Trophoblast cell (in vitro differentiated cells and primary cell): ENCODE measurements at regions not wholly inside any gene's neighbourhood (a gene's known extent, or its start where the extent isn't known, plus 50 kb on each side); places are given as distances from the start of the nearest gene placed in this dataset.
A peak's percentile ranks its signal among the peaks of the same experiment; 100 is the strongest.

ENCODE experiments used
- DNase-seq, 2 donors: peaks; one replicate each; pipeline ENCODE4 v3.0.0-alpha.2; 2016
- H2AFZ ChIP-seq: 2 replicates; pipeline ENCODE4 v1.6.1; 2013; ENCODE audit warnings: low read length, moderate library complexity, mild to moderate bottlenecking; ENCODE audit not compliant: insufficient read depth, poor library complexity
- H2AK5ac ChIP-seq: 2 replicates; pipeline ENCODE4 v1.6.1; 2013; ENCODE audit warnings: mild to moderate bottlenecking, low read length
- H2BK120ac ChIP-seq: 2 replicates; pipeline ENCODE4 v1.6.1; 2013; ENCODE audit warnings: low read length, mild to moderate bottlenecking, moderate library complexity; ENCODE audit not compliant: insufficient read depth, poor library complexity
- H2BK12ac ChIP-seq: 2 replicates; pipeline ENCODE4 v1.6.1; 2013; ENCODE audit warnings: mild to moderate bottlenecking, low read length, moderate library complexity
- H2BK5ac ChIP-seq: 2 replicates; pipeline ENCODE4 v1.6.1; 2013; ENCODE audit warnings: low read length, low read depth, moderate library complexity, mild to moderate bottlenecking; ENCODE audit not compliant: poor library complexity
- H3K14ac ChIP-seq: 2 replicates; pipeline ENCODE4 v1.6.1; 2013; ENCODE audit warnings: mild to moderate bottlenecking, low read length
- H3K18ac ChIP-seq: 2 replicates; pipeline ENCODE4 v1.6.1; 2013; ENCODE audit warnings: mild to moderate bottlenecking, low read length
- H3K23ac ChIP-seq: 2 replicates; pipeline ENCODE4 v1.6.1; 2013; ENCODE audit warnings: low read length
- H3K27ac ChIP-seq: 2 replicates; pipeline ENCODE4 v1.5.1; 2013; ENCODE audit warnings: low read depth, mild to moderate bottlenecking, inconsistent platforms, low read length, moderate library complexity
- H3K27me3 ChIP-seq: 2 replicates; pipeline ENCODE4 v1.6.1; 2013; ENCODE audit warnings: inconsistent platforms, mild to moderate bottlenecking, low read length, moderate library complexity; ENCODE audit not compliant: insufficient read depth
- H3K36me3 ChIP-seq, 2 experiments: 1 replicate in 1 of 2; 2 replicates in 1 of 2; pipeline ENCODE4 v1.6.1; 2013; ENCODE audit warnings: low read length in 2 of 2, mild to moderate bottlenecking in 2 of 2, moderate library complexity in 1 of 2; ENCODE audit not compliant: insufficient read depth in 2 of 2, control insufficient read depth in 1 of 2
- H3K4ac ChIP-seq: 2 replicates; pipeline ENCODE4 v1.6.1; 2013; ENCODE audit warnings: low read depth, mild to moderate bottlenecking, low read length, moderate library complexity
- H3K4me1 ChIP-seq, 2 experiments: 1 replicate in 1 of 2; 2 replicates in 1 of 2; pipeline ENCODE4 v1.6.1; 2013; ENCODE audit warnings: low read length in 2 of 2, mild to moderate bottlenecking in 2 of 2, moderate library complexity in 1 of 2; ENCODE audit not compliant: insufficient read depth in 2 of 2, control insufficient read depth in 1 of 2
- H3K4me2 ChIP-seq: 2 replicates; pipeline ENCODE4 v1.6.1; 2013; ENCODE audit warnings: inconsistent platforms, mild to moderate bottlenecking, low read length, moderate library complexity
- H3K4me3 ChIP-seq: 2 replicates; pipeline ENCODE4 v1.5.1; 2013; ENCODE audit warnings: mild to moderate bottlenecking, low read depth, low read length, inconsistent platforms
- H3K79me1 ChIP-seq: one replicate; pipeline ENCODE4 v1.6.1; 2013; ENCODE audit warnings: low read length
- H3K79me2 ChIP-seq: 2 replicates; pipeline ENCODE4 v1.6.1; 2013; ENCODE audit warnings: low read length, mild to moderate bottlenecking; ENCODE audit not compliant: control insufficient read depth, insufficient read depth, poor library complexity
- H3K9ac ChIP-seq: 2 replicates; pipeline ENCODE4 v1.6.1; 2013; ENCODE audit warnings: mild to moderate bottlenecking, low read length
- H3K9me3 ChIP-seq: 2 replicates; pipeline ENCODE4 v1.6.1; 2013; ENCODE audit warnings: low read depth, mild to moderate bottlenecking, control low read depth, inconsistent platforms, low read length; ENCODE audit not compliant: insufficient read depth
- H4K12ac ChIP-seq: 2 replicates; pipeline ENCODE4 v1.6.1; 2013; ENCODE audit warnings: low read depth, mild to moderate bottlenecking, low read length, moderate library complexity
- H4K8ac ChIP-seq: 2 replicates; pipeline ENCODE4 v1.6.1; 2013; ENCODE audit warnings: low read depth, mild to moderate bottlenecking, low read length, moderate library complexity
- H4K91ac ChIP-seq: one replicate; pipeline ENCODE4 v1.6.1; 2013; ENCODE audit warnings: low read depth, mild to moderate bottlenecking, low read length, moderate library complexity
- WGBS: extraction: QIAGEN DNeasy Blood & Tissue Kit; methylation state at CpG from one replicate; pipeline ENCODE4 v1.1.7; 2013; ENCODE audit warnings: missing lambda C conversion rate; ENCODE audit not compliant: insufficient read length, insufficient coverage; ENCODE audit errors: extremely low coverage; 5-methylcytosine and 5-hydroxymethylcytosine counted together

DNA sequence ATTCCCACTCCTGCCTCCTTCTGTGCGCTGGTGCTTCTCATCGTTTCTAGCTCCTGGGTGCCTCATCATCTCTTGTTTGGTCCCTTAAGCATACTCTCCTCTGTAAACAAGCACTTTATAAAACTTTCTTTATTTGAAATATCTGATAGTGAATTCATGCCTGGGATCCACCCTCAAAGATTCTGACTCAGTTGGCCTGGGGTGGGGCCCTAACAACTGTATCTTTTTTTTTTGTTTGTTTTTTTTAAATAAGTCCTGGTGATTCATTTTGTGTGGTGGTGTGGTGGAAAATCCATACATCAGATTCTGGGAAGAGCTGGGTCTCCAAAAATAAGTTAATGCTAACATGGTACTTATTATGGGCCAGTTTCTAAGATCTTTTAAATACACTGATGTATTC, 678.3 kb downstream of the TOX3 start:
- H2AFZ ChIP-seq = no peak overlapping the region
- no CpG with 5 or more reads among the region's 2 CpGs for WGBS
- H2AK5ac ChIP-seq = no peak overlapping the region

DNA sequence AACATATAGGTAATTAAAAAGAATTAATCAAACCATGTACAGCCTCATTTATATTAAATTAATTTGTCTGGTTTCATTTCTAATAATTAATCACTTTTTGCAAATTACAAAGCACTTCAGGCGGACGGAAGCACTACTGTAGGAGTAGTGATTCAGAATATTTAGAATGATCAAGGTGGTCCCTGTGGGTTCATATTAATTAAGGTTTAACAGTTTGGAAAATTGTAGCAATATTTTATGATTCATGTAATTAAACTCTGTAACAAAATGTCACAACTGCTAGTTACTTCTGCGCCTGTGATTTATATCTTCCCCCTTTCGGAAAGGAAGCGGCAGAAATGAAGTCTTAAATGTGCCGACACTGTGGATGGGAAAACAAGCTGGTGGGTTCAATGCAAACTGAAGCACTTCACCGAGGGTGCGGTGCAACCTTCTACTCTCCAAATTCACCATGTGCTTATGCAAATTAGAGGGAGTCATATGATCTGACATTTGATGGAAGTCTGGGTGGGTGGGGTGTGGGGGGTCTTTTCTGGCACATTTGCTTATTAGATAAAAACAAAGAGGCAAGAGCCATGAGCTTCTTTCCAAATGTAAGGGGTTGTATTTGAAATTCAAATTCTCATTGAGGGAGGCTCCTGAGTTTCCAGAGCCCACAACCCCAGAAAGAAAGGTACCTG, 679.4 kb downstream of the TOX3 start:
- H4K91ac ChIP-seq = no peak overlapping the region

More for the DNA sequence above, 678.3 kb downstream of the TOX3 start:
- Histone ChIP-seq H3K36me3 (no peaks in the 10 kb centered on the region), H3K4ac (no peak overlapping the region), H3K18ac (no peak overlapping the region), H3K9ac (no peak overlapping the region), H3K14ac (no peak overlapping the region), H3K27me3 (no peaks in the 10 kb centered on the region), H3K9me3 (no peaks in the 10 kb centered on the region), H4K8ac (no peak overlapping the region), H2BK12ac (no peak overlapping the region), H2BK120ac (no peak overlapping the region), H3K27ac (no peak overlapping the region), H3K4me3 (no peak overlapping the region), H2BK5ac (no peak overlapping the region), H3K79me1 (no peaks in the 10 kb centered on the region), H4K91ac (no peak overlapping the region), H3K4me2 (no peak overlapping the region), H3K79me2 (no peaks in the 10 kb centered on the region), H3K4me1 (no peaks in the 10 kb centered on the region), H4K12ac (no peak overlapping the region), H3K23ac (peak overlapping the region; percentile 33)
- no peak for DNase-seq

DNA sequence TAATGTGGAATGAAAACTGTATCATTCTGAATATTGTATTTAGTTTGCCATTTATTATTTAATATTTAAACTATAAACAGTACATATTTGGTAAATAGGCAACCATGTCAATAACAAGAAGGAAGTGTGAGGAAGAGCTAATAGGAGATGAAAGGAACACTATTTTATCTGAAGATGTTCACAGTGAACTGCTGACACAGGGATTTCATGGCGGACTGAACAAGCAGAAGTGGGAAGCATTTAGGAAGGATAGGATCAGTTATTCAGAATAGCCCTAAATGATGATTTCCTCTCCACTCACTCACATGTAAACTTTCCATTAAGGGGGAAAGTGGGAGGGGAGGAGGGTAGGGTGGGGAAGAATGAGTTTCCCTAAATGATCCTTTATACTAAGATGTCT, 682.4 kb downstream of the TOX3 start:
- H3K36me3 ChIP-seq = no peaks in the 10 kb centered on the region
- H3K27ac ChIP-seq = no peak overlapping the region
- WGBS = no CpG with 5 or more reads among the region's 1 CpG
- H3K14ac ChIP-seq = no peak overlapping the region
- no peaks in the 10 kb centered on the region for H3K79me2 ChIP-seq
- H3K4me2 ChIP-seq = no peak overlapping the region
- no peaks in the 10 kb centered on the region for H3K27me3 ChIP-seq
- no peak for DNase-seq
- no peak overlapping the region for H3K4ac ChIP-seq
- H2BK12ac ChIP-seq = no peak overlapping the region
- no peak overlapping the region for H4K8ac ChIP-seq
- H4K91ac ChIP-seq = no peak overlapping the region
- H2BK5ac ChIP-seq = no peak overlapping the region
- H2AK5ac ChIP-seq = no peak overlapping the region
- no peaks in the 10 kb centered on the region for H3K9me3 ChIP-seq
- H3K23ac ChIP-seq = no peak overlapping the region
- H2BK120ac ChIP-seq = no peak overlapping the region
- no peak overlapping the region for H3K18ac ChIP-seq
- H2AFZ ChIP-seq = no peak overlapping the region
- no peak overlapping the region for H3K4me3 ChIP-seq
- H3K79me1 ChIP-seq = no peaks in the 10 kb centered on the region
- no peaks in the 10 kb centered on the region for H3K4me1 ChIP-seq
- no peak overlapping the region for H3K9ac ChIP-seq
- no peak overlapping the region for H4K12ac ChIP-seq

More for the DNA sequence above, 679.4 kb downstream of the TOX3 start:
- Histone ChIP-seq H3K14ac (no peak overlapping the region), H4K8ac (no peak overlapping the region), H3K27ac (no peak overlapping the region), H2BK12ac (no peak overlapping the region), H3K36me3 (no peaks in the 10 kb centered on the region), H3K9ac (no peak overlapping the region), H2BK5ac (no peak overlapping the region), H3K4ac (no peak overlapping the region), H2AFZ (no peak overlapping the region), H3K23ac (no peak overlapping the region), H2BK120ac (no peak overlapping the region), H3K18ac (no peak overlapping the region), H3K79me1 (no peaks in the 10 kb centered on the region), H3K9me3 (no peaks in the 10 kb centered on the region), H2AK5ac (no peak overlapping the region), H3K4me3 (no peak overlapping the region), H3K27me3 (no peaks in the 10 kb centered on the region), H4K12ac (no peak overlapping the region), H3K4me2 (no peak overlapping the region), H3K4me1 (no peaks in the 10 kb centered on the region), H3K79me2 (no peaks in the 10 kb centered on the region)
- WGBS = no CpG with 5 or more reads among the region's 8 CpGs
- DNase-seq = no peak

DNA sequence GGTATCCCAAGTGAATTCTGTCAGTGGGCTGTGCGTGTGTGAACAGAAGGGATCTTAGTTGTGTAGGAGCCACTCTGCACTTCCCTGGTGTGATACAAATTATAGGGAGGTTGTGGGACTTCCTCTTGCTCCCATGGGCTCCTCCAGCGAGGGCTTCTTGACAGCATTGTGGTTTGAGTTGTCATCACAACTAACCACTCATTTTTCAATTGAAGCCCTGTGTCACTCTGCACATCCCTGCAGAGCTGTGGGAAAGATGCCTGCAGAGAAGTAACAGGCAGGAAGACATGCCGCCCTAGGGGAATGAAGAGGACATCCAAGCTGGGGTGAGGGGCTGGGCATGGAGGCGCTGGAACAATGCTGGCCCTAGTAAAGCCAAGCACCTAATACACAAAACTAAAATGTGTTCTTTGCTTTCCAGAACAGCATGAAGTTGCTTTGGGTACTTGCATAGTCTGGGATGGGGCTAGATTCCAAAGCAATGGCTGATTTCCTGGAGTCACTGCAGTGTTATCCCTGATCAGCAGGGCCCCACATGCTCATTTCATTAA, 692.5 kb downstream of the TOX3 start:
- H3K27ac ChIP-seq = no peak overlapping the region
- H3K18ac ChIP-seq = no peak overlapping the region
- no peak overlapping the region for H3K4me2 ChIP-seq
- H3K9ac ChIP-seq = no peak overlapping the region
- no peak overlapping the region for H2AK5ac ChIP-seq
- no peak overlapping the region for H4K91ac ChIP-seq
- H3K4me1 ChIP-seq = no peaks in the 10 kb centered on the region
- H4K12ac ChIP-seq = no peak overlapping the region
- no peak overlapping the region for H2BK120ac ChIP-seq
- H3K27me3 ChIP-seq = no peaks in the 10 kb centered on the region
- no peak overlapping the region for H3K4ac ChIP-seq
- no peaks in the 10 kb centered on the region for H3K79me2 ChIP-seq
- H2BK5ac ChIP-seq = no peak overlapping the region
- no CpG with 5 or more reads among the region's 4 CpGs for WGBS
- no peak overlapping the region for H3K4me3 ChIP-seq
- H3K23ac ChIP-seq = no peak overlapping the region
- H4K8ac ChIP-seq = no peak overlapping the region
- H3K36me3 ChIP-seq = no peaks in the 10 kb centered on the region
- no peak overlapping the region for H2BK12ac ChIP-seq
- H3K14ac ChIP-seq = no peak overlapping the region
- no peak overlapping the region for H2AFZ ChIP-seq
- DNase-seq = no peak
- H3K79me1 ChIP-seq = no peaks in the 10 kb centered on the region
- no peaks in the 10 kb centered on the region for H3K9me3 ChIP-seq
